ENCODE measurements at regions not wholly inside any gene's neighbourhood (a gene's known extent, or its start where the extent isn't known, plus 50 kb on each side); places are given as distances from the start of the nearest gene placed in this dataset.

DNA sequence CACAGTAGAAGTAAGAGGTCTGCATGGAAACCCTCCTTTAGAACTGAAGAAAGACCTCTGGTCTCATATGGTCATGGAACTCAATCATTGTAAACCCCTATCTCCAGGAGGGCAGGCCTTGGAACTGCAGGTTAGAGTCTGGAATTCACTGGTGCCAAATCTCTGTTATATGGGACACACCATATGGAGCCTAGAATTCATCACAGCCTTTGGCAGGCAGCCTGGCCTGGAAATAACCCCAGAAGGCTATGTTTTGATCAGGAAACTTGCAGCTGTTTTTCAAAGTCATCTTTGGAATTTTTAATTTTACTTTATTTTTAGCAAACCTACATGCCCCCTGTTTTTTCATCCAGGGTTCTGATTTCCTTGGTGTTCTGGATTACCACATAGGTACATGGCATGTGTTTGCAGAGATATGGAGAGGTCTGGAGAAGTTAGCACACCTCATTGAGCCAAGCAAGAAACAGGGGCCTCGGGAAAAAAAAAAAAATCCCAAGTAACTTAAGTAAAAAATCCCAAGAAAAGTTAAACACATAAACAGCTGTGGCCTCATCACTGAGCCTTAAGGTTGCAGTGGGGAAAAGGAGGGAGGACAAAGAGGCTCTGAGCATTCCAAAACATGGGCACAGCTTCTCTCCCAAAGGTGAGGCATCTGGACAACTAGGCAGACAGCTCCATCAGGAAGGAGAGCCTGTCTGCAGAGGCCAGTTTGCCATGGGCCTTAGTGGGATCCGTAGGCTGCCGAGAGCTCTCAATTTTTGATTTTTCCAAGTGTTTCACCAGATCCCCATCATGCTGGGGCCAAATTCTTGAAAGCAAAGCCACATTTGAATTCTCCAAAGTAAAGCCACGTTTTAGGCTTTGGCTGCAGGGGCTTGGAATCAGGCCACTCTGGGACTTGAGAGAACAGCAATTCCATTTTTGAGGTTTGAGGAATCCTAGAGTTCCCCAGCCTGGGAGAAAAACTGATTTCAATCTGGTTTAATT lies 339.6 kb upstream of the TBX3 start:
- TF ChIP-seq, protein P1, sequence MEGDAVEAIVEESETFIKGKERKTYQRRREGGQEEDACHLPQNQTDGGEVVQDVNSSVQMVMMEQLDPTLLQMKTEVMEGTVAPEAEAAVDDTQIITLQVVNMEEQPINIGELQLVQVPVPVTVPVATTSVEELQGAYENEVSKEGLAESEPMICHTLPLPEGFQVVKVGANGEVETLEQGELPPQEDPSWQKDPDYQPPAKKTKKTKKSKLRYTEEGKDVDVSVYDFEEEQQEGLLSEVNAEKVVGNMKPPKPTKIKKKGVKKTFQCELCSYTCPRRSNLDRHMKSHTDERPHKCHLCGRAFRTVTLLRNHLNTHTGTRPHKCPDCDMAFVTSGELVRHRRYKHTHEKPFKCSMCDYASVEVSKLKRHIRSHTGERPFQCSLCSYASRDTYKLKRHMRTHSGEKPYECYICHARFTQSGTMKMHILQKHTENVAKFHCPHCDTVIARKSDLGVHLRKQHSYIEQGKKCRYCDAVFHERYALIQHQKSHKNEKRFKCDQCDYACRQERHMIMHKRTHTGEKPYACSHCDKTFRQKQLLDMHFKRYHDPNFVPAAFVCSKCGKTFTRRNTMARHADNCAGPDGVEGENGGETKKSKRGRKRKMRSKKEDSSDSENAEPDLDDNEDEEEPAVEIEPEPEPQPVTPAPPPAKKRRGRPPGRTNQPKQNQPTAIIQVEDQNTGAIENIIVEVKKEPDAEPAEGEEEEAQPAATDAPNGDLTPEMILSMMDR (IDR thresholded peaks at IDR 0.05 in 4 of 5, conservative IDR thresholded peaks at IDR 0.05 in 1 of 5): no peak
- no peak for TF ChIP-seq POLR2A (IDR thresholded peaks at IDR 0.05)

Data from gastrocnemius medialis (tissue), 4 donors.